ENCODE measurements at regions not wholly inside any gene's neighbourhood (a gene's known extent, or its start where the extent isn't known, plus 50 kb on each side); places are given as distances from the start of the nearest gene placed in this dataset.

GRCh38 chr3:74080056-74080461 is 455.3 kb upstream of the PDZRN3 start:
- TF ChIP-seq CTCF (conservative IDR thresholded peaks at IDR 0.05) (no peak), EZH2 (IDR thresholded peaks at IDR 0.05; ENCODE audit: low read depth) (no peak)

All from PC-9 (cell line).